NCI-H748 (cell line): ENCODE measurements at regions not wholly inside any gene's neighbourhood (a gene's known extent, or its start where the extent isn't known, plus 50 kb on each side); places are given as distances from the start of the nearest gene placed in this dataset.

ENCODE experiments used
- DNase-seq: peaks from one replicate; lab custom pipeline; 2025; ENCODE audit not compliant: unreplicated experiment; lab: John Stamatoyannopoulos, UW

GRCh38 chr9:107431461-107431860 lies 58.1 kb downstream of the KLF4 start:
- no peak for DNase-seq

GRCh38 chr9:107430071-107430470 lies 59.5 kb downstream of the KLF4 start:
- DNase-seq: no peak

- no peak for DNase-seq
Observed at GRCh38 chr9:107426126-107426525, 63.4 kb downstream of the KLF4 start.

GRCh38 chr9:107425101-107426025 lies 64.2 kb downstream of the KLF4 start:
- DNase-seq: no peak

GRCh38 chr9:107423540-107423939 lies 66.0 kb downstream of the KLF4 start:
- DNase-seq: no peak

- DNase-seq: peak; percentile 88
Observed at GRCh38 chr9:107422189-107423185, 67.1 kb downstream of the KLF4 start.

- no peak for DNase-seq
Observed at GRCh38 chr9:107410420-107410819, 79.1 kb downstream of the KLF4 start.

GRCh38 chr9:107409581-107410389 lies 79.8 kb downstream of the KLF4 start:
- DNase-seq: no peak

- DNase-seq: no peak
Observed at GRCh38 chr9:107407675-107408074, 81.9 kb downstream of the KLF4 start.

- DNase-seq: no peak
Observed at GRCh38 chr9:107405511-107405910, 84.1 kb downstream of the KLF4 start.

GRCh38 chr9:107404736-107405135 lies 84.8 kb downstream of the KLF4 start:
- no peak for DNase-seq

- no peak for DNase-seq
Observed at GRCh38 chr9:107404161-107404560, 85.4 kb downstream of the KLF4 start.

GRCh38 chr9:107397076-107398044 lies 92.2 kb downstream of the KLF4 start:
- no peak for DNase-seq

- no peak for DNase-seq
Observed at GRCh38 chr9:107394264-107394663, 95.3 kb downstream of the KLF4 start.

- no peak for DNase-seq
Observed at GRCh38 chr9:107390778-107391177, 98.8 kb downstream of the KLF4 start.

GRCh38 chr9:107390279-107390678 lies 99.3 kb downstream of the KLF4 start:
- no peak for DNase-seq

- DNase-seq: no peak
Observed at GRCh38 chr9:107389617-107390071, 99.9 kb downstream of the KLF4 start.

GRCh38 chr9:107388890-107389289 lies 100.7 kb downstream of the KLF4 start:
- no peak for DNase-seq

- no peak for DNase-seq
Observed at GRCh38 chr9:107387409-107387808, 102.2 kb downstream of the KLF4 start.

- DNase-seq: no peak
Observed at GRCh38 chr9:107386396-107386795, 103.2 kb downstream of the KLF4 start.
